Adrenal gland (tissue), 5 donors: ENCODE measurements at regions not wholly inside any gene's neighbourhood (a gene's known extent, or its start where the extent isn't known, plus 50 kb on each side); places are given as distances from the start of the nearest gene placed in this dataset.

Experiments
- POLR2A ChIP-seq, 2 donors: fragments of 450-650 bp; IDR thresholded peaks; one replicate each; pipeline ENCODE4 v1.6.1; 2017; ENCODE audit warnings: antibody characterized with exemption in 2 of 2, mild to moderate bottlenecking in 2 of 2, moderate library complexity in 1 of 2
- TF ChIP-seq, protein P1 (sequence below), 6 experiments: fragments of 450-650 bp in 4 of 6; fragments of 200-600 bp in 2 of 6; sonication (generic) in 1 of 6; IDR thresholded peaks; 1 replicate in 5 of 6; 2 replicates in 1 of 6; pipeline versions ENCODE4 v1.5.1 to v1.8.0; 2016 to 2021; ENCODE audit warnings: antibody characterized with exemption in 6 of 6, mild to moderate bottlenecking in 2 of 6, moderate library complexity in 1 of 6
- donor health status: DM: no; HTN: no; CAD: no.

DNA sequence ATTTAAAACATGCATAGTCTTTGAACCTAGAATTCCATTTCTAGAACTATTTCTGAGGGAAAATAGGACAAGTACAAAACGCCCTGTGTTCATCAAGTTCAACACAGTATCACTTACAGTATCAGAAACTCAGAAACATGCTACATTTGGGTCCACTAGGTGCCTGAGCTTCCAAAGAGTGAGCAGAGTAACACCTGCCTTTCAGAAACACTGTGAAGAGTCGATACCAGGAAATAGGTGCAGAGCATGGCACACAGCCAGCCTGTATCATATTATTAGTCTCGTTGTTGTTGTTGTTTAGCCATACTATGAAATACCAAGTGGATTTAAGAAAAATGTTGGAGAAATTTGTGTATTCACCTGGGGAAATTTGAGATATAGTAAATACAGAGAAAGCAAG, 392.1 kb upstream of the MGMT start:
- TF ChIP-seq, protein P1, sequence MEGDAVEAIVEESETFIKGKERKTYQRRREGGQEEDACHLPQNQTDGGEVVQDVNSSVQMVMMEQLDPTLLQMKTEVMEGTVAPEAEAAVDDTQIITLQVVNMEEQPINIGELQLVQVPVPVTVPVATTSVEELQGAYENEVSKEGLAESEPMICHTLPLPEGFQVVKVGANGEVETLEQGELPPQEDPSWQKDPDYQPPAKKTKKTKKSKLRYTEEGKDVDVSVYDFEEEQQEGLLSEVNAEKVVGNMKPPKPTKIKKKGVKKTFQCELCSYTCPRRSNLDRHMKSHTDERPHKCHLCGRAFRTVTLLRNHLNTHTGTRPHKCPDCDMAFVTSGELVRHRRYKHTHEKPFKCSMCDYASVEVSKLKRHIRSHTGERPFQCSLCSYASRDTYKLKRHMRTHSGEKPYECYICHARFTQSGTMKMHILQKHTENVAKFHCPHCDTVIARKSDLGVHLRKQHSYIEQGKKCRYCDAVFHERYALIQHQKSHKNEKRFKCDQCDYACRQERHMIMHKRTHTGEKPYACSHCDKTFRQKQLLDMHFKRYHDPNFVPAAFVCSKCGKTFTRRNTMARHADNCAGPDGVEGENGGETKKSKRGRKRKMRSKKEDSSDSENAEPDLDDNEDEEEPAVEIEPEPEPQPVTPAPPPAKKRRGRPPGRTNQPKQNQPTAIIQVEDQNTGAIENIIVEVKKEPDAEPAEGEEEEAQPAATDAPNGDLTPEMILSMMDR (IDR thresholded peaks at IDR 0.05): no peak
- no peak for TF ChIP-seq POLR2A (IDR thresholded peaks at IDR 0.05)
